Activated naive CD8-positive, alpha-beta T cell treated with anti-CD3 and anti-CD28 coated beads, Interleukin-2, amount 50 U/mL, for 16 hours (primary cell): ENCODE measurements at regions not wholly inside any gene's neighbourhood (a gene's known extent, or its start where the extent isn't known, plus 50 kb on each side); places are given as distances from the start of the nearest gene placed in this dataset.

ENCODE experiments used
- DNase-seq: peaks from one replicate; pipeline ENCODE4 v3.0.0-alpha.2; 2020; ENCODE audit warnings: low read depth, low spot score

GRCh38 chrX:69278031-69278687, 112.9 kb upstream of the PJA1 start:
- DNase-seq: no peak

DNA sequence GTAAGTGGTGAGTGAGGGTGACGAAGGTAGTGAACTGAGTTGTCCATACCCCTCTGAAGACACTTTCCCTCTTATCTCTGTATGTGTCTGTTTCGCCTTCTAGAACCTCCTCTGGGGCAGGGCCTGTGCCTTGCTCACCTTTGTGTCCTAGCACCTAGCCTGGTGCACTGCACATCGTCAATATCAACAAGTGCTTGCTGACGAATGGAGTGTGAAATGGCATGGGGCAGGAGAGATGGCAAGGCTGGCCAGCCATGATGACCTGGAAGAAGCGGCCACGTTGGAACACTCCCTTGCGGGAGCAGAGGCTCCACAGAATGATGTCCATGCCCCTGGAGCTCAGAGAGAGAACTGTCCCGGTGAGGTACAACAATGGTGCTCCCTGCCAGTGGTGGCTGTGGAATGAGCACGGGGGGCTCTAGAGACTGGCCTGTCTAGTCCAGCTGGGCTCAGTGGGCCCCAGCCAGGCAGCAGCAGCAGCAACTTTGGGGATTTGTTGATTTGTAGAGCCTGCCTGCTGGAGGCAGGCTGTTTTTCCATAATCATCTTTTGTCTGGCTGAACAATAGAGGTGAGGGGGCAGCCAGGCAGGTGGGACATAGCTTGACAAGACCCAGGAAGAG, 112.2 kb upstream of the PJA1 start:
- DNase-seq: no peak

DNA sequence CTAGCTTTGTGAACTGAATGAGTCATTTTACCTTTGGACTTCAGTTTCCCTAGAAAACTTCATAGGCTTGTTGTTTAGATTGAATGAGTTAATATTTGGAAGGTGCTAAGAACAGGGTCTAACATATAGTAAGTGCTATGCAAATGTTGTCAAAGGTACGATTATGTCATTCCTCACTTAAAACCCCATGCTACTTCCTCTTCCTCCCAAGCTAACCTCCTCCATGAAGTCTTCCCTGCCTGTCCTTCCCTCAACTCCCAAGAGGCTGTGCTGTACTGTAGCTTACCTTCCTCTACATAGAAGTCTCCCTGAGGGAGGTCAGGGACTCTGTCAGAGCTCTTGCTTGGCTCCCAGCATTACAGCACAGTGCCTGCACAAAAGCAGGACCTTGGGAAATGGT, 103.4 kb upstream of the PJA1 start:
- no peak for DNase-seq

DNA sequence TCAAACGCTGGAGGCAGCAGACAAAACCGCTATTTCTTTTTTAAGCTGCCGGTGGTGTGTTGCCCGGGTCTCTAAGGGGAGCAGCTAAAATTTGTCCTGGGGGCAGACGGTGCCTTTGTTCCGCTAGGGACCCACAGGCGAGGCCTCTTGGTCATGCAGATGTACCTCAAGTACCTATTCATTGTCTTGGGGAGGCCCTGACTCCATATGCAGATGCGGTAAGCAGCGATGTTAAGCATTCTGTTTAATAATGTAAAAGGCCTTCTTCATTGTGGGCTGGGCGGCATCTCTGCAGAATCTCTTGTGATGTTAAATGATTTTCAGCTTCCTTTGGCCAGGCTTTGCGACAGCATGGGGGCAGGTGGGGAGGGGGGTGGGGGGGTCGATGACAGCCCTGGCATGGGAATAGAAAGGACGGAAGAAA, 98.9 kb upstream of the PJA1 start:
- DNase-seq: no peak

DNA sequence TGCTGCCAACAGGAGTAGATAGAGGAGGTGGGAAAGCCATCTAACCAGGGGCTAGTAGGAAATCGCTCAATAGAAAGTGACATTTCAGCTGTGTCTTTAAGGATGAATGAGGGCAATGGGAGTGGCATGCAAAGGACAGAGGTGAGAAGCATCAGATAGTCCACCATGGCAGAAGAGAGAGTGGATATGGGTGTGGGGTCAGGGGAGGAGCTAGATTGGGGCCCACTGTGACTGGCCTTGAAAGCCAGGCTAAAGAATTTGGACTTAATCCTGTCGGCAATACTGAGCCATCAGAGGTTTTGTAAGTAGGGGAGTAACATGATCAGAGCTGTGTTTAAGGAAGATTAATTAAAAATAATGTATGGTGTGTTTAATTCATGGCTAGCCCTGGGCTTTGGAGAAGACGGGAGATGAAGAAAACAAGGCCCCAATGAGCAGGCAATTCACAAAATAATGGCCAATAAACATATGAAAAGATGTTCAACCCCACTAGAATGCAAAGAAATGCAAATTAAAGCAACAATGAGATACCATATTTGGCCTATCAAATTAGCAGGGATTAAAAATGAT, 98.1 kb upstream of the PJA1 start:
- DNase-seq: no peak

- no peak for DNase-seq
Observed at GRCh38 chrX:69262036-69262936, 97.0 kb upstream of the PJA1 start.

GRCh38 chrX:69260169-69260568, 94.9 kb upstream of the PJA1 start:
- DNase-seq: no peak

DNA sequence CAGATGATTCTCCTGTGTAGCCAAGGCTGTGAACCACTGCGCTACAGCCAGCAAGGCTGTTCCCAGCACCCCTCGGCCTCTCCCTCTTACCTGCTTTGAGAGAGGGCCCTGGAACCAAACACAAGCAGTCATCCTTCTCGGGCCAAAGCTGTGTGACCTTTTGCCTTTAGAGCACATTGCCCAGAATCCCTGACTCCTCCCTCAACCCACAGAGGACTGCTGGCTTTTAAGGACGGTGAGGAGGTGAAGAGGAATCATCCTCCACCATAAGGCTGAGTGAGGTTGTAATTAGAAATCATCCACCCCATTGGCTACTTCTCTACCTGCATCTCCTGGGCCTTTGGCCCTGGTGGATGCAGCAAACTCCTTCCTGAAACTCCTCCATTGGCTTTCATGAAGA, 93.6 kb upstream of the PJA1 start:
- no peak for DNase-seq

DNA sequence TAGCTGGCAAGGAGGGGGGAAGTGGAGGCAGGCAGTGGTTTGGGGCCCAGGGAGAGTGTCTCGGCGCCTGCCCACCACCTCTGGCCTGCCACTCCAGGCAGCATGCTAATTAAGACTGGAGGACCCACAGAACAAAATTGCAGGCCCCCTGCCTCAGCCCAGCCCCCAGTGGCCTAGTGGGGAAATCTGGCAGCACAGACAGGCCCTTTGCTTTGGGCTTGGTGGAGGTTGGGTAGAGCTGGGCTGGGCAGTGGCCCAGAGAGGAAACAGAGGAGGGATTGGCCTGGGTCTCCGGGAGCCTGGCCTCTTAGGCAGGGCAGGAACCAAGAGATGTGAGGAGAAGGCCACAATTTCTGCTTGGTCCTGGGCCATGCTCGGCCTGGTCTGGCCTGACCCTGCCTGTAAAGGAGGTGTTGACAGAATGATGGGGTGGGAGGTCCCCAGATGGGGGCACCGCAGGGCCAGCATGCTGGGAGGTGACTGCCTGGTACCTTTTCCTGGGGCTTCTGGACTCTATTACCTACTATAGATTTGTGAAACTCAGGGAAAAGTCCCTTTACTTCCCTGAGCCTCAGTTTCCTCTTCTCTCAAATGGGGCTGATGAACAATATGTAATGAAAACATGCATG, 92.4 kb upstream of the PJA1 start:
- DNase-seq: no peak

DNA sequence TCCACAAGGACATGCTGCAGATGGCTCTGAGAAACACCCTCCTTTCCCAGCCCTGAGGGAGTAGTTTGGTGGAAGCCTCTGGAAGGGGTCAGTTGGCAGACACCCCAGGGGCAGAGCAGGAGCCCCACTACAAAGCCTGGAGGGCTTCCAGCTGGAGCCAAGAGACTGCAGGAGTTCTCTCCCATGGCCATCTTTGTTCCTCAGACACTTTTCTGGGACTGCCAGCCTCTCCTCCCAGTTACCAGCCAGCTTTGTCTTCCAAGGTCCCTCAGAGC, 91.0 kb upstream of the PJA1 start:
- no peak for DNase-seq

GRCh38 chrX:69255441-69256290, 90.4 kb upstream of the PJA1 start:
- no peak for DNase-seq

- DNase-seq: no peak
Observed at GRCh38 chrX:69253821-69254220, 88.6 kb upstream of the PJA1 start.

- DNase-seq: no peak
Observed at GRCh38 chrX:69243276-69243675, 78.0 kb upstream of the PJA1 start.

GRCh38 chrX:69238887-69239231, 73.6 kb upstream of the PJA1 start:
- no peak for DNase-seq

DNA sequence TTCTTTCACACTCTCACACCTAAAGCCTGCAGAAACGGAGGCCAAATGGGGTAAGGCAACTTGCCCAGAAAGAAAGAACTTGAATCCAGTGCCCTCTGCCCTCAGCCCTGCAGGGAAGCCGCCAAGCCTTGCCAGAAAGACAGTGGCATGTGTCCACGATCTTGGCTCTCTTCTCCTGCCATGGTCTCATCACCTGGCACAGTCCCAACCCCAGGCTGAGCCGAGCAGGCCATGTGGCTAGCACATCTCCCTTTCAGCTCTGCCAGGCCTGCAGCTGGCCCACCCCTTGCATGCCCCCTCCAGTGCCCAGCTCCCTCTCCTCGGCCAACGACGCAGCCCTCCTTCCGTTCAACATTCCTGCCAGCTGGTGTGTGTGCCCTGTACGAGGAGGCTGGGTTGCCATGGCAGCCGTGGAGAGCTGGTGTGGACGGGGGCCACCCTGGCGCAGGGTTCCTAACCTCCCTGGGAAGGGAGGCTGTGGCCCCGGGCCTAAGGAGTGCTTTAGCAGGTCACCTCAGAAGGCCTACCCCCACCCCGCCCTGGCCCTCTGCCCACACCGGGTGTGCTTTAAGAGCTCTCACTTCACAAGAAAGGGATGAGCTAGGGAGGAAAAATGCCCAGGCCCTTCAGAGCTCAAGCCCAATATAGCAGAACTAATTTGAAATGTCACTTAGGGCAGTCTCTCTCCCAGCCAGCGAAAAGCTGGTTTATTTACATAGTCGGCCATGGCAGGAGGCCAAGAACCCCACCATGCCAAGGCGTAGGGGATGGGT, 73.0 kb upstream of the PJA1 start:
- no peak for DNase-seq

DNA sequence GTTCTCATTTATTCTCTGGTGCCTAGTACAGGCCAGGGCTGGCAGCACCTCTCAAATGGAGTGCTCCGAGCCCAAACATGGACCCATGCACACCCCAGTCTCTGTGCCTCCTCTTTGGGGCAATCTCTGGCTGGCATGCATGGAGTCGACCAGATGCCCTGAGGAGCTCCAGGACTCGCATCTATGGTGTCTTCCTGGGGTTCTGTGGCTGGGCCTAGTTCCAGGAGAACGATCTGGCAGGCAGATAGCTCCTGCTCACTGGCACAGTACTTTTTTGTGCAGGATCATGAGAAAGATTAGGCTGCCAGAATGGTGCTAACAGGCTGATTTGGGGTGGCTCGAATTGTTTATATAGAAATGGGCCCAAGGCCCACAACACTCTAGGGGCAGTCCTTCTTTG, 72.0 kb upstream of the PJA1 start:
- DNase-seq: no peak

GRCh38 chrX:69236641-69237040, 71.4 kb upstream of the PJA1 start:
- no peak for DNase-seq

GRCh38 chrX:69234624-69235023, 69.4 kb upstream of the PJA1 start:
- no peak for DNase-seq

DNA sequence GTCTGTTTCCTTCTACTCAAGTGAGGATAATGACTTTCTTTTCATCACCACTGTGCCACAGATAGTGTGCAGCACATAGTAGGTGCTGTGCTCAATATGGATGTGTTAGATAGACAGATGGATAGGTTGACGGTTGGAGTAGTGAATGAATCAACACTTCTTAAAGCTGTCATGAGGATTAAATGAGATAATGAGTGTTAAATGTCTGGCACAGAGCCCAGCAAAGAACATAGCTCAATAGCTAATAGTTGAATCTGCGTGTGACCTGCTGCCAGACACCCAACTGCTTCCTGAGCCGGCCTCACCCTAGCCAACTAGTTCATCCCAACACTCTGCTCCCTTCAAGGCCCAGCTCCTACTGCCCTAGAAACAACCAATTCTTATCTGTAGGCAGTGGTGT, 67.7 kb upstream of the PJA1 start:
- no peak for DNase-seq

GRCh38 chrX:69231903-69232302, 66.7 kb upstream of the PJA1 start:
- no peak for DNase-seq

GRCh38 chrX:69229436-69229835, 64.2 kb upstream of the PJA1 start:
- DNase-seq: no peak
